ENCODE measurements at regions not wholly inside any gene's neighbourhood (a gene's known extent, or its start where the extent isn't known, plus 50 kb on each side); places are given as distances from the start of the nearest gene placed in this dataset.

DNA sequence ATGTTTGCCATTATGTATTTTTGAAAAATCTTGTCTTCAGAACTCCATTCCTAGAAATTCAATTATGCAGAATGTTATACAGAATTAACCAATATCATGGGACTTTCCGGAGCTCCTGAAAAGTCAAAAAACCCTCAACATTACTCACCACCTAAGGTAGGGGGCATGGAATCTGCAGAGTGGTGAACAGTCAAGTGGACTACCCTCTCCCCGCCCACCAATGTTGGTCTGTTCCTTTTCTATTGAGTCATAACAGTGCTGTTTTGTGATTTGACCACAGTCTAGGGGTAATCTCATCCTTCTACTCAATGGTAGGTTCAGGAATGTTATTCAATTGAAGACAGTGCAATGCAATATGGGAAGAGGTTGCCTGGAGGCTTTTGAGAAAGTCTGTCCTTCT, 130.5 kb upstream of the HABP2 start:
- Histone ChIP-seq H3K36me3 (ENCODE audit: control insufficient read depth, insufficient read depth, low read length) (no peaks in the 10 kb centered on the region), H3K27ac (ENCODE audit: low read depth, low read length) (no peak overlapping the region), H3K9ac (ENCODE audit: low read length) (no peak overlapping the region), H3K4me1 (ENCODE audit: control insufficient read depth, insufficient read depth, low read length) (no peaks in the 10 kb centered on the region), H3K4me3 (ENCODE audit: low read length) (no peak overlapping the region), H3K27me3 (ENCODE audit: control insufficient read depth, insufficient read depth, low read length) (no peaks in the 10 kb centered on the region)

DNA sequence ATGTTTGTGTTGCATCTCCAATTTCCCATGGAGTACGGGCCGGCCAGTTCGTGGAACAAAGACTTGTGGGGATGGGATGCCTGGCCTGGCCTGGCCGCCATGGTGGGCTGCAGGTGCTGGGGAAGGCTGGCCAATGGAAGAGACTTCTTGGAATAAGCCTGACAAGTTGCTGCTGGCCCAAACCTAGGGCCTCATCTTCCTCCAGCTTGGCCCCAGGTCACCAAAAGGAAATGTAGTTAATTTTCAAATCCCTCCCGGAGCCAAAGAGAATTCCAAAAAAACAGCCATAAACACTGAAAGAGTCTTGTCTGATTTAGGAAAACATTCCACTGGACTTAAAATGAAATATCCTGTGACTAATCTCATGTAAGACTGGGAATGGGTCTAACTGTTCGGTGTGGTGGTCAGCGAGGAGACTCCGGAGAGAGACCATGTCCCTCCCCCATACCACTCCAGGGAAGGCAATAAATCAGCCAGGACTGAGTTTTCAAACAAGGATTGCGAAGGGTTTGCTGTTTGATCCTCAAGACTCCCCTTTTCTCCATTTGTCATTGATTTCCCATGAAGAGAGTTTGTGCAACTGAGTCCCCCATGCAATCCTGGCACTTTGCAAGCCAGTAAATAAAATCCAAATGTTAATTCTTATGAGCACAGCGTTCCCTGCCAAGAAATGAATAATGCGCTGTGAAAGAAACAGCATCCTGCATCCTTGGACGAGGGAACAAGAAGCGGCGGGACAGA, 128.7 kb upstream of the HABP2 start:
- Histone ChIP-seq H3K4me3 (ENCODE audit: low read length) (no peak overlapping the region), H3K4me1 (ENCODE audit: control insufficient read depth, insufficient read depth, low read length) (no peaks in the 10 kb centered on the region), H3K9ac (ENCODE audit: low read length) (no peak overlapping the region), H3K36me3 (ENCODE audit: control insufficient read depth, insufficient read depth, low read length) (no peaks in the 10 kb centered on the region), H3K27me3 (ENCODE audit: control insufficient read depth, insufficient read depth, low read length) (no peaks in the 10 kb centered on the region), H3K27ac (ENCODE audit: low read depth, low read length) (peak overlapping the region; percentile 11)

DNA sequence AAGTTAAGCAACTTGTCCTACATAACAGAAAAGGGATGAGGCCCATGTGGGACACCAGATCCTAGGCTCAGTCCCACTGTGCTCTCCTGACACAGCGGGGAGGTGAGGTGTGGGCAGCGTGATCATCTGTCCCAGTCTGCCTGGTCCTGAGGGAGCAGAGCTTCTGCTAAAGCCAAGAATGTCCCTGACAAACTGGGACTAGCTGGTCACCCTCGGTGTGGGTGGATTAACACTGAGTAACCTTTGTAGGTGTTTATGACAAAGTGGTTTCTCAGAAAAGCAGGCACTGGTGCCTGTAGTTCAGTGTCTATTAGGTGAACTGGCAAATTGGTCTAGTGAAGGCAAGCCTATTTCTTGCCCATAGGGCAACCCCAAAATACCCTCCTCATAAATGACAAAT, 127.8 kb upstream of the HABP2 start:
- no peaks in the 10 kb centered on the region for H3K36me3 ChIP-seq (ENCODE audit: control insufficient read depth, insufficient read depth, low read length)
- no peaks in the 10 kb centered on the region for H3K27me3 ChIP-seq (ENCODE audit: control insufficient read depth, insufficient read depth, low read length)
- H3K4me1 ChIP-seq (ENCODE audit: control insufficient read depth, insufficient read depth, low read length) = no peaks in the 10 kb centered on the region
- H3K27ac ChIP-seq (ENCODE audit: low read depth, low read length) = no peak overlapping the region
- H3K4me3 ChIP-seq (ENCODE audit: low read length) = no peak overlapping the region
- H3K9ac ChIP-seq (ENCODE audit: low read length) = no peak overlapping the region

DNA sequence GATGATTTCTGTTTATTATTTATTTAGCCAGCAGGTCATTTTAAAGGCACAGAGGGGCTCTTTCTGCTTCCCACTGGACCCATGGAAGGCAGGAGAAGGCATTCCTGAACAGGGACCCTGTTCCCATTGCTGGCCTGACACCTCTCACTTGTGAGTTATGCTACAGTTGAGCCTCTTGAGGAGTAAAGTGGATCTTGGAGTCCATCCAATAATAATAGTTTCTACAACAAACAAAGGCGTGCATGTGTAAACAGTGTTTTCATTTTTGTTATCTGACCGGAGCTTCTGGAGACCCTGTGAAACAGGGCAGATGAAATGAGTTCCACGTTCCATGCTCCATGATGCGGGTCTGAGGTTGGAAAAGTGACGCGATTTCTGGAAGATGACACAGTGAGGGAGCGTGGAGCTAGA, 127.3 kb upstream of the HABP2 start:
- no peak overlapping the region for H3K27ac ChIP-seq (ENCODE audit: low read depth, low read length)

DNA sequence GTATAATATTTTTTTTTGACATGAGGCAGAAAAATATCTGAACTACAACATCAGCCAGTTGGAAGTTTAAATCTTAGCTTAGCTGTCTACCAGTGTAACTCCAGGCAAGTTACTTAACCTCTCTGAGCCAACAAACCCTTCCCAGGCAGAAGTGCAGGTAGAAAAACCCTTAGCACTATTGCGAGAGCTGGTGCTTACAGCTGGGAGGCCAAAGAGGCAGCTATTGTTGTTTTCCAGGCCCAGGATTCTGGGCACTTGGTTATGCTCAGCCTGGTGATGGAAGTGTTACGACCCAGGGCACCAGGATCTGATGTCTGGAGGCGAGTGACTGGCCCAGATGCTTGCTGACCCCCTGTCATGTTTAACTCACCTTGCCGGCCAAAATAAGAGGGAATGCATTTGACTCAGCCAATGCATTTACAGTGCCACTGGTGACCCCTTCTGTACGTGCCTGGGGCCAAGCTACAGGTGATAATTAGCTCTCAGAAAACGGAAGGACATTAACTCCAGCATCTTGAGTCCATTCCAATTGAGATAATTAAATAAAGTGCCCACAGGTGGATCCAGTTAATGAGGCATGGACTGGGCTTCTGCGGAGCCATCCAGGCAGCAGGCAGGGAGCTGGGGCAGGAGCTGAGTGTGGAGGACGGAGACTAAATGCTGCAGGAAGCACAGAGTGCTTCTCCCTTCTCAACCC, 126.5 kb upstream of the HABP2 start:
- H3K27me3 ChIP-seq (ENCODE audit: control insufficient read depth, insufficient read depth, low read length) = no peaks in the 10 kb centered on the region

More for the DNA sequence above, 127.3 kb upstream of the HABP2 start:
- Histone ChIP-seq H3K27me3 (ENCODE audit: control insufficient read depth, insufficient read depth, low read length) (no peaks in the 10 kb centered on the region), H3K4me3 (ENCODE audit: low read length) (no peak overlapping the region), H3K36me3 (ENCODE audit: control insufficient read depth, insufficient read depth, low read length) (no peaks in the 10 kb centered on the region), H3K9ac (ENCODE audit: low read length) (no peak overlapping the region), H3K4me1 (ENCODE audit: control insufficient read depth, insufficient read depth, low read length) (no peaks in the 10 kb centered on the region)

DNA sequence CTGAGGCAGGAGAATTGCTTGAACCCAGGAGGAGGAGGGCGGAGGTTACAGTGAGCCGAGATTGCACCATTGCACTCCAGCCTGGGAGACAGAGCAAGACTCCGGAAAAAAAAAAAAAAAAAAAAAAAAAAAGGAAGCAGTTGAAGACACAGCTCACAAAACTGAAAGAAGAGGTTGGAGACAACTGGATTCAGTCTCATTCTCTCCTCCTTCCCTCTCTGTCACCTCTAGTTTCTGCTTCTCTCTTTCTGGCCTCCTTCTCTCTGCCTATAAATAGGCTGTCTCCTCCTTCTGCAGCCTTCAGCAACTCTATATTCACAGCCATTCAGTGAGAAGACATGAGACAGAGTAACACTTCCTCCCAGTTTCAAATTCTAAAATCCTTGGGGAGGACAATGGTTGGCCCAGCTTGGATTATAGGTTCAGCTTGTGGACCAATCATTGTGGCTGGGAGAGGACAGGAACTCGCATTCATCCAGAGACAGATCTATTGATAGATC, 125.6 kb upstream of the HABP2 start:
- Histone ChIP-seq H3K9ac (ENCODE audit: low read length) (no peak overlapping the region), H3K27ac (ENCODE audit: low read depth, low read length) (no peak overlapping the region), H3K4me3 (ENCODE audit: low read length) (no peak overlapping the region), H3K4me1 (ENCODE audit: control insufficient read depth, insufficient read depth, low read length) (no peaks in the 10 kb centered on the region), H3K27me3 (ENCODE audit: control insufficient read depth, insufficient read depth, low read length) (no peaks in the 10 kb centered on the region), H3K36me3 (ENCODE audit: control insufficient read depth, insufficient read depth, low read length) (no peaks in the 10 kb centered on the region)

More for the DNA sequence above, 126.5 kb upstream of the HABP2 start:
- Histone ChIP-seq H3K4me3 (ENCODE audit: low read length) (no peak overlapping the region), H3K4me1 (ENCODE audit: control insufficient read depth, insufficient read depth, low read length) (no peaks in the 10 kb centered on the region), H3K36me3 (ENCODE audit: control insufficient read depth, insufficient read depth, low read length) (no peaks in the 10 kb centered on the region), H3K9ac (ENCODE audit: low read length) (no peak overlapping the region), H3K27ac (ENCODE audit: low read depth, low read length) (no peak overlapping the region)

DNA sequence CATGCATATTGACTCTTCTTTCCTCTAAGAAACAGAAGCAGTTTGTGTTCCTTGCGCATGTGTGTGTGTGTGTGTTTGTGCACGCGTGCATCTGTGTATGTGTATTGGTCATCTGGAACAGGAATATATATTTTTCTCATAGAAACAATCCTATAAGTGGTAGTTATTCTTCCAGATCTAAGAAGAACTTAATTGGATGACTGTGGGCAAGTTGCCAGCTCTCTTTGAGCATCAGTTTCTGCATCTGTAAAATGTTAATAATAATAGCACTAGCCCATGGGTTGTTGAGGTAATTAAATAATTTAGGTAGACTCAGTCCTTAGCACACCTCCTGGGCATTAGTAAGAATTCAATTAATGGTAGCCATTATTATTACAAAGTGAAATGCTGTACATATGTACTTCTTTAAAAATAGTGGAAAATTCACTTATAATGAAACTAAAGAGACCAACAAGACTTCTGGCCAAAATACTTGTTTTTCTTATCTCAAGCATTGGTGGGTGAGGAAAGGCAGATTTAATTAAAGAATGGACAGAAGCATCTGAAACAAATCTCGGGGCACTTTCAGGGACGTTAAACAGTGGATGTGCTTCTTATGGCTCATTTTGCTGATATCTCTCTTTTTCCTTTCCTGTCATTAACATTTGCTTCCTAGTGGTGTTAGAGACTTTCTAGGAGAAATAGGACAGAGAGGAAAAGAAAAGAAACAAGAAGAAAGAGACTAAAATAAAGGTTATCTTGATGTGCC, 124.9 kb upstream of the HABP2 start:
- Histone ChIP-seq H3K27ac (ENCODE audit: low read depth, low read length) (no peak overlapping the region), H3K4me1 (ENCODE audit: control insufficient read depth, insufficient read depth, low read length) (no peaks in the 10 kb centered on the region), H3K4me3 (ENCODE audit: low read length) (no peak overlapping the region), H3K27me3 (ENCODE audit: control insufficient read depth, insufficient read depth, low read length) (no peaks in the 10 kb centered on the region), H3K9ac (ENCODE audit: low read length) (no peak overlapping the region), H3K36me3 (ENCODE audit: control insufficient read depth, insufficient read depth, low read length) (no peaks in the 10 kb centered on the region)

DNA sequence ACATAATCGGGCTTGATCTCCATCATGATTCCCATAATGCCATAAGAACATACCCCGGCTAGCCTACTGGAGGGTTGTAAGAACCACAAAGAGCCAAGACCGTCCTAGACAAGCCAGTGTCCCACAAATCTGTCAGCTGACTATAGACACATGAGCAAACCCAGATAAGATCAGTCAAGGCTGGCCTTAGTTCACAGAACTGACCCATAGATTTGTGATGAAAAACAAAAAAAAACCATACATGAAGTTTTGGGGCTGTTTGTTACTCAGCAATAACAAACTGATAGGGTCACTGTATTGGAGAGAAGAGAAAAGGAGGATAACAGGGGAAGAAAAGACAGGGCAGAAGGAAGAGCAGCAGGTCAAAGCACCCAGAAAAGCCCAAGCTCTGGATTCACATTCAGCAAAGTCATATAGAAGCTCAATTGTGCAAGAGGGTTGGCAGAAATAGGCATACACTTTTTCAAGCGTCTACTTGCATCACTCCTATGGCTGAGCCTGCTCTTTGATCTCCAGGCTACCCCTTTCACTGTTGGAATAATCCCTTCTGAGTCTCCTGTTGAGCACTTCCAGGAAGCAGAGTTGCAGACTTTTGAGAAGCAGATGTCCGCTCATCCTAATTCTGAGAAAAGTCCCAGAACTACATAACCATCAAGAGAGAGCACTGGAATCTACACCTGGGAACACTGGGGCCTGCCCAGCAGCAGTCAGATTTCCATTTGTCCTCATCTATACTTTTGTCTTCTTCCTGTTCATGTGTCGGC, 122.0 kb upstream of the HABP2 start:
- Histone ChIP-seq H3K9ac (ENCODE audit: low read length) (no peak overlapping the region), H3K27ac (ENCODE audit: low read depth, low read length) (no peak overlapping the region), H3K27me3 (ENCODE audit: control insufficient read depth, insufficient read depth, low read length) (no peaks in the 10 kb centered on the region), H3K4me1 (ENCODE audit: control insufficient read depth, insufficient read depth, low read length) (no peaks in the 10 kb centered on the region), H3K4me3 (ENCODE audit: low read length) (no peak overlapping the region), H3K36me3 (ENCODE audit: control insufficient read depth, insufficient read depth, low read length) (no peaks in the 10 kb centered on the region)

DNA sequence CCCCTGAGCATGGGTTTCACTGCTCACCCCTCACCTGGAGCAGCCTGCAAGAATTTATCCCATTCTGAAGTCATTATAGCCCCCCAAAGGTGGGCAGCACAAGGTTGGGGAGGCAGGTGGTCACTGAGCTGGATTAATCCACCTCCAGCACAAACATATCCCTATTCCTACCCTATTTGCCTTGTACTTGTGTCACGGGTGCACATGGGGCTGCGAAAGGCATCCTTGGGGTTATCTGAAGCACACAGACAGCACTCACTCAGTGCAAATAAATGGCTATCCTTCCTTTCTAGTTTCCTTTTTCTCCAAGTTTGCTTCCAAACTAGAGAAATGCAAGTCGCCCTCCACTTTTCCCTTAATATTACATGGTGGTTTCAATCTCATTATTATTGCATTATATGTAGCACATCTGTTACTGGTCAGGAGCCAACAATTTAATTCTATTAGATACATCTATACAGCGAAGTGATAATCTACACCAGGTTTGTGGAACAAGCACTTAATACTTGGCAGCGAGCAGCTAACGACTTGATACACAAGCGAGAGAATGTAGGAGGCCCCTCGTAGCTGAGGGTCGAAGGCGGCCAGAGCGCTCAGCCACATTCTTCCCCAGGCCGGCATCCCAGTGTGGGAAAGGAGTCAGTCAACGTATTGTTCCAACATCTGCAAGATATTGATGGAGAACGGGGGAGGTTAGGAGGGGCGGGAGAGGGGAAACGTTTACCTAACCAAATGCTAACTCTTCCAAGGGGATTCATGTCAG, 121.3 kb upstream of the HABP2 start:
- Histone ChIP-seq H3K36me3 (ENCODE audit: control insufficient read depth, insufficient read depth, low read length) (no peaks in the 10 kb centered on the region), H3K27ac (ENCODE audit: low read depth, low read length) (no peak overlapping the region), H3K27me3 (ENCODE audit: control insufficient read depth, insufficient read depth, low read length) (no peaks in the 10 kb centered on the region), H3K9ac (ENCODE audit: low read length) (no peak overlapping the region), H3K4me1 (ENCODE audit: control insufficient read depth, insufficient read depth, low read length) (no peaks in the 10 kb centered on the region), H3K4me3 (ENCODE audit: low read length) (no peak overlapping the region)

DNA sequence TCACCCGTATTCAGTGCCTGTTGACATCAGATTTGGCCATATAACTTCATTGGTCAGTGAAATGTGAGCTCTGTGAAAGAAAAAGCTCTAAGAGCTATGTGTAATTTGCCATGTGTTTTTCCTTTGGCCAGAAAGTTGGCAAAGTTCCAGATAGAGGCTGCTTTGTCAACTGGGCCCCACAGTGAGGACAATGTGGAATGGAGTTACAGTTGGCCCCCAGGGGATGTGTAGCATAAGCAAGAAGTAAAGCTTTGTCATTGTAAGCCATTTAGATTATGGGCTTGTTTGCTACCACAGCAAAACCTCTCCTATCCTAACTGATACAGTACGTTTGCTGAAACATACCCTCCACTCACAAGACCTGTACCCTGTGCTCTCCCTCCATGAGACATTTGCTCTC, 119.1 kb upstream of the HABP2 start:
- Histone ChIP-seq H3K9ac (ENCODE audit: low read length) (no peak overlapping the region), H3K4me1 (ENCODE audit: control insufficient read depth, insufficient read depth, low read length) (no peaks in the 10 kb centered on the region), H3K36me3 (ENCODE audit: control insufficient read depth, insufficient read depth, low read length) (no peaks in the 10 kb centered on the region), H3K27me3 (ENCODE audit: control insufficient read depth, insufficient read depth, low read length) (no peaks in the 10 kb centered on the region), H3K4me3 (ENCODE audit: low read length) (no peak overlapping the region), H3K27ac (ENCODE audit: low read depth, low read length) (no peak overlapping the region)

DNA sequence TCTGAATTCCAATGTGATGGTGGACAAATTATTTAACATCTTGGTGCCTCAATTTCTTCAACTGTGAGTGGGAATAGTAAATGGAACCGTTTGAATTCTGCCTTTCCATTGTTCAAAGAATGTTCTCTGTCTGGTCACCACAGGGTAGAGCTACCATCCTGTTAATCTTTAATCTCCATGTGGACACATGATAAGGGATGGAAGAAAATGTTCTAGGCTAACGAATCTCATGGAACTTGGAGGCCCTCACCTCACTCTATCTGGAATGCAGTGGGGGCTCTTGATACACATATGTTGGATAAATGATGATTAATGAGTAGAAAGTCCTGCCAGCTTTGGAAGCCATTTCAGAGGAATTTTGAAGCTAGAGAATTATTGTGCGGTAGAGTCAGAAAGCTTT, 118.5 kb upstream of the HABP2 start:
- H3K27ac ChIP-seq (ENCODE audit: low read depth, low read length) = no peak overlapping the region
- H3K4me1 ChIP-seq (ENCODE audit: control insufficient read depth, insufficient read depth, low read length) = no peaks in the 10 kb centered on the region
- no peaks in the 10 kb centered on the region for H3K36me3 ChIP-seq (ENCODE audit: control insufficient read depth, insufficient read depth, low read length)
- no peak overlapping the region for H3K9ac ChIP-seq (ENCODE audit: low read length)
- no peaks in the 10 kb centered on the region for H3K27me3 ChIP-seq (ENCODE audit: control insufficient read depth, insufficient read depth, low read length)
- no peak overlapping the region for H3K4me3 ChIP-seq (ENCODE audit: low read length)

Measured in rectal smooth muscle tissue (tissue), 1 donor.